ENCODE measurements at regions not wholly inside any gene's neighbourhood (a gene's known extent, or its start where the extent isn't known, plus 50 kb on each side); places are given as distances from the start of the nearest gene placed in this dataset.

DNA sequence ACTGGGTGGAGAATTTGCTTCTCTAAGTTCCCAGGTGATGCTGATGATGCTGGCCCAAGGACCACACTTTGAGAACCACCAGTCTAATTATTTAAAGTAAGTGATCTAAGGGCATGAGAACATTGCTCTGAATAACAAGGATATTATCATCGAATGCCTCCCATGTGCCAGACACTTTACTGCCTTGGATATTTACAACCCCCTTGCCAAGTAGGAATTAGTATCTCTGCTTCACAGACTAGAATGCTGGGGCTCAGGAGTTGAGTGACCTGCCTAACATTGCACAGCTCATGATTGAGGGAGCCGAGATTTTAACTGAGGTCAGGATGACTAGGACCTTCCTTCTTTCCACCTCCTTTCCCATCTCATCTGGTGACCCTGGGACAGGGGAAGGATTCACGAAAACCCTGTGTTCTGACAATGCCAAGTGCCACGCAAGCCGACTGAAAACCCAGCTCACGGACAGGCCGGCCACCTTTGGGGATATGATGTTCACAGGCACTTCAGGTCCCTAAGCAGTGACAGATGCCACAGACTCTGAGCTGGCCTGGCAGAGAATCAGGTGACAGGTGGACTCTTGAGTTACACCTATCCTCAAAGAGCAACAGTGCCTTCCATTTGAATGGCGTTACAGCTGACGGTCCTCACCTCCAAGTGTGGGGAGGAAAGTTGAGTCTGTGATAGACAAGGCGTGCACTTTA lies 230.7 kb downstream of the TOMM20 start:
- no peak for TF ChIP-seq POLR2A (IDR thresholded peaks at IDR 0.05; ENCODE audit: low read length)
- no peak for TF ChIP-seq GATA1 (IDR thresholded peaks at IDR 0.05; ENCODE audit: low read depth, low read length)
